Islet precursor cell (in vitro differentiated cells): ENCODE measurements at regions not wholly inside any gene's neighbourhood (a gene's known extent, or its start where the extent isn't known, plus 50 kb on each side); places are given as distances from the start of the nearest gene placed in this dataset.
"Not testable (repeated sequence)": the region's sequence is repeated elsewhere in the genome, so short reads cannot be mapped to it uniquely, and the experiment has no call there.

Experiments
- DNase-seq: peaks from one replicate; pipeline ENCODE4 v3.0.0-alpha.2; 2018

DNA sequence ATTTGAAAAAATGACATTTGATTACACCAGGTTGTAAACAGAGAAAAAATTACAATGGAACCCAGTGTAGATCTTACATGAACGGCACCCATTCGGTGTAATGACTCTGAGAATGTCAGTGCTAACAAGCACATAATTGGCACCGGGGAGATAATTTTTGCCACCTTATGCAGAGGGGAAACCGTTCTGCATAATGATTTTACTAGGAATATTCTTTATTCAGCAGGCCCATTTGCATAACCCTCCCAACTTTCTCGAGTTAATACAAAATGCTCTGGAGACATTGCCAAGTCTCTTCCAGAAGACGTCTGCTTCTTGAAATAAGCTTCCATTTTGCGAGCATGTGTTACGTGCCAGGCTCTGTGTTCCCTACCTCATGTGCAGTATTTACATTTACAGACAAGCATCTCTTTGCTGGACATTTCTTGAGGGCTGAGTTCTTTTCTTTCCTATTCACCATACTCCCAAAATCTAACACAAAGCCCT lies 275.8 kb downstream of the MIAT start:
- no peak for DNase-seq

DNA sequence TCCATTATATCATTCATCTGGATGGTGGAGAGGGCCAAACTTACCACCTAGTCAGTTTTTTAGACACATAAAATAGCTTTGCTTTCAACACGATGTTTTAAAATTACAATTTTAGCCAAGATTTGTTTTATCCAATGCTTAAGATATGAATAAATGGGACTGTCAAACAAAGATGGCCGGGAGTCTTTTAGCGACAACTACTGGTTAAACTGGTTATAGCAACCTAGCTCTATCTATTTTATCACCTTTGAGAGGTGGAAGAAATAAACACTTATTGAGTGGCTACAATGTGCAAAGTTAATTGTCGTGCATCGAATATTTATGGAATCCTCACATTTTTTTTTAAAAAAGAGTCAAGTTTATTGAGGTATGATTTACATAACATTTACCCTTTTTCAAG lies 279.8 kb downstream of the MIAT start:
- DNase-seq, result no peak

GRCh38 chr22:26939466-26939865 lies 282.1 kb downstream of the MIAT start:
- DNase-seq, result no peak

DNA sequence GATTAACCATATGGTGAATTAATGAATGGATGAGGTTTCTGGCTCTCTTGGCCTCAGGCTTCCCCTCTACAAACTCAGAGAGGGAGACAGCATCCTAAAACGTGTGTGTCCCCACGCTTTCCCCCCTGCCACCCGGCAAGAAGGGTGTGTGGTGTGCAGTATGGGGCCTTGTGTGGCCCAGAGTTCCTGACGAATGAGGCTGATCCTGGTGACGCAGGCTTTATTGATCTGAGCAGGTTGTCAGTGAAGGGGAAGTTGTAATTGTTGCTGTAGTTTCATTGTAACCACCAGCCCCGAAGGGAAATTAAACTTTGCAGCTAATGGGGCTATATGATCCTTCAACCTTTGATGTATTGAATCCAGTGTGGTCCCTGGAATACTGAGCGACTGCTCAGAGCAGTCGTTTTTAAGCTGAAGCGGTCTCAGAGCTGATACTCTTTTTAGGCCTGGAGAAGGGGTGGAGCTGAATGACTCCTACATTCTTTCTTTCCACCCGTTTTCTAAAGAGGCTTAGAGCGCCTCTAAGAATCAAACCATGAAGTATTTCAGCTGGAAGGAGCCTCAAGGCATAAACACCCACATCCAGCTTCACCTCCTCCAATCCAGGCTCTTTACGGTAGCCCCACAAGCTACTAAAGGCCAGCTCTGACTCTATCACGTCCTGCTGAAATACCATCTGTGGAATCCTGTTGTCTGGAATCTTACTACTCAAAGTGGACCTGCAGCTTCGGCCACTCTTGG lies 284.7 kb downstream of the MIAT start:
- DNase-seq, result peak; percentile 90

DNA sequence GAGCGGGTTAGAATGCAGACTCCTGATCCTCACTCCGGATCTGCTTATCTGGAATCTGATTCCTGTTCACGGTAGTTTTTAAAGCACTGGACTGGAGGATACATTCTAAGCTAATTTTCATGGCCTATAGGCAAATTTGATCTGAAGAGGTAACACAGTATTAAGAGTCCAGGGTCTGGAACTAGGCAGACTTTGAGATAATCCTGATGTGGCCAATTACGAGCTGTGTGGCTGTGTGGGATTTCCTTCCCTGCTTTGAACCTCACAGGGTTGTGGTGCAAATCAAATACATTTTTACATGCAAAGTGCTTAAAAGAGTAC lies 285.2 kb downstream of the MIAT start:
- DNase-seq, result no peak

DNA sequence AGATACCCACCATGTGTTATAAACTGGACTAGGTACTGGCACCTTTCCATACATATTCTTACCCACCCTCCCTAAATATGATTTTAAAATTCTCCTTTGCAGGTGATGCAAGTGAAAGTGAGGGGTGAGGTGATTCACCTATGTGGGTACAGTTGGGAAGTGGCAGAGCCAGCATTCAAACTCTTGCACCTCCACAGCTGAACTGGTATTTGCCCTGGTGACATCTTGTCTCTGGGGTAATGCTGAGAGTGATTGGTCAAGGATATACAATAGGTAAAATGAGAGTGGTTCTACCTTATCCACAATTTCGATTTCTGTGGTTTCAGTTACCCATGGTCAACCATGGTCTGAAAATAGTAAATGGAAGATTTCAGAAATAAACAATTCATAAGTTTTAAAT lies 288.2 kb downstream of the MIAT start:
- DNase-seq, result no peak

- peak; percentile 67 for DNase-seq
These were observed 291.8 kb downstream of the MIAT start for GRCh38 chr22:26949193-26949592.

DNA sequence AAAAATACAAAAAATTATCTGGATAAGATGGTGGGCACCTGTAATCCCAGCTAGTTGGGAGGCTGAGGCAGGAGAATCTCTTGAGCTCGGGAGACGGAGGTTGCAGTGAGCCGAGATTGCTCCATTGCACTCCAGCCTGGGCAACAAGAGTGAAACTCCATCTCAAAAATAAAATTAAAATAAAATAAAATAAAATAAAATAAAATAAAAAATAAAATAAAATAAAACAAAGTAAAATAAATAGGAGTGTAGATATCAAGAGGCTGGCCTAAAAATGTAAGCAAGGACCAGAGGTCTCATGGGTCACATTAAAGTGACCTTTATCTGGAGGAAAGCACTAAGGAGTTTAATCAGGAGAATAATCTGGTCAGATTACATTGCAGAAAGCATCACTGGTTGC lies 293.8 kb downstream of the MIAT start:
- DNase-seq, result not testable (repeated sequence)

- no peak for DNase-seq
These were observed 294.6 kb downstream of the MIAT start for GRCh38 chr22:26952004-26952403.

DNA sequence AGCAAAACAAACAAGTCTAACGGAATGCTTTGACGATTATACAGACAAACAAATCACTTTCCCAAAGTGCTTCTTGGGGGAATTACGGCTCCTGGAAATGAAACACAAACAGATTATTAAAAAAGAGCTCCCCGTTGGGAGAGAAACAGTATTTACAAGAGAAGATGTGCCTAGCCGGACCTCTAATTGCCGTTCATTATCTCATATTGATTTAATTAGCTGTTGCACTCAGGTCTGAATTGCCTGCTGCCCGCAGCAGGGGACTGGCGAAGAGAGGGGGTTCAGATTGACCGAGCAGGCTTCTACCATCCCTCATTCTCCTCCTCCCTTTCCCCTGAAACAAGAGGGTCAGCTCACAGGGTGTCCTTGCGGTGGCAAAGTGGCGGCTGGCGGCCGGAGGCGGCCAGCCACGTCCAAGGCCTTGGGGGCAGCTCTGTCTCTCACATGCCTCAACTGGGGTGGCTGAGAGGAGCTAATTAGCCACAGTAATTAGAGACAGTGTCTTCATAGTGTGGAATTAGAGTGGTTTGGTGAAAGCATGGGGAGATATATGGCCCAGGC lies 295.1 kb downstream of the MIAT start:
- DNase-seq, result no peak

DNA sequence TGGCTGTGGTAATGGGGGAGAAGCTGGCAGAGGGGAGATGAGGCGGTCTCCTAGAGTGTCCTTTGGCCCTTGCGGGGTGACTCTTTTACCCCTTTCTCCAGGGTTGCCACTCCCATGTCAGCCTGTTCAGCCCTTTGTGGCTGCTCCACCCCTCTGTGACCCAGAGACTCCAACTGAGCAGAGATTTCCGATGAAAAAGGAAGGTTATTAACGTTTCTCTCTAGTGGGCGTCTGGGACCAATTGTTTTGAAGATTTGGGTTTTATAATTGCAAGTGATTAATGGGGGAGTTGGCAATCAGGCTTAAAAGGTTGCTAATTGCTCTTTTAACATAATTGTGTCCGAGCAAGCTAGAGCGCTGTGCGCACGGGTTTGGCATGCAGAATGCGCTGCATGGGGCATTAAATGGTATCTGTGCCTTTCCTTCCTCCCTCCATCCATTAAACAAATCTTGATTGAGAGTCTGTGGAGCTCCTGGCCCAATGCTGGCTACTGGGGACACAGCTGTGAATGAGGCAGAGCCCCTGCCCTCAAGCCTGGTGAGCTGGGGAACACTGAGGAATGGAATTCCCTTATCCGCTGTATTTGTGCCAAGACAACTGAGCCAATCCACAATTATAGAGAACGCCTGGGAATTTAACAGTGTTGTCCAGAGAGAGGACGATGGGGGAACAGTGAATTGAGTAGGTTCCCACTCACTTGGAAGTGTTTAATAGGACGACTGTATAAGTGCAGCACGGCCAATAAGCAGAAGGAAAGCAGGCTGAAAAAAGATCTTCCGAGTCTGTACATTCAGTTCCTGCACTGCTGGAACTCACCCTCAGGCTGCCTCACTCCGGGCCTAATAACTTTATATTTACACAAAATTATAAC lies 295.9 kb downstream of the MIAT start:
- no peak for DNase-seq

GRCh38 chr22:26956371-26956770 lies 299.0 kb downstream of the MIAT start:
- DNase-seq, result no peak

DNA sequence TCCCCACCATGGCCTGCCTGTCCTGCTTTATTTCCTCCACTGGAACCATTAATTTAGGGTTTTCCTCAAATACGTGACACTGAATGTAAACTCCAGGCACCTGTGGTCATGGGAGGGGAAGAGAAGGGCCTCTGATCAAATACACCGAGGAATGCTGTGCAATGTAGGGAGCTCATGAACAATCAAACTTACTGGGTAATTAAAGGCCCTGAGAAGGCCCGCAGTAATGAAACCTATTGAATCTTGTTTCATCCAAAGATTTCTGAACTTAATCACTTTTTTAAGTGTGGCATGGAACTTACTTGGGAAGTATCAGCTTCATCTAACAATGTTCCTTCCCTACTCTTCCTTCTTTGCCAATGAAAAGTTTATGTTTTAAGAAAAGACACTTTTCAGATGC lies 299.8 kb downstream of the MIAT start:
- no peak for DNase-seq

DNA sequence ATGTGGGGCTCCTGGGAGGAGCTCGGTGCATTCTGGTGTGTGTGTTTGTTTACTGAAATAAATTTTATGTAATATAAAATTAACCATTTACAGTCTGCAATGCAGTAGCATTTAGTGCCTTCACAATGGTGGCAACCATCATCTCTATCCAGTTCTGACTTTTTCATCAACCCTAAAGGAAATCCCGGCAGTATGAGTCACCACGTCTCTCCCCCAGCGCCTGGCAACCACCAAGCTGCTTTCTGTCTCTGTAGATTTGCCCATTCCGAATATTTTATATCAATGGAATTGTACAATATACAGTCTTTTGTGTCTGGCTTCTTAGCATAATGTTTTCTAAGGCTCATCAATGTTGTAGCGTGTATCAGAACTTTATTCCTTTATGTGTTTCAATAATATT lies 300.5 kb downstream of the MIAT start:
- DNase-seq, result no peak

DNA sequence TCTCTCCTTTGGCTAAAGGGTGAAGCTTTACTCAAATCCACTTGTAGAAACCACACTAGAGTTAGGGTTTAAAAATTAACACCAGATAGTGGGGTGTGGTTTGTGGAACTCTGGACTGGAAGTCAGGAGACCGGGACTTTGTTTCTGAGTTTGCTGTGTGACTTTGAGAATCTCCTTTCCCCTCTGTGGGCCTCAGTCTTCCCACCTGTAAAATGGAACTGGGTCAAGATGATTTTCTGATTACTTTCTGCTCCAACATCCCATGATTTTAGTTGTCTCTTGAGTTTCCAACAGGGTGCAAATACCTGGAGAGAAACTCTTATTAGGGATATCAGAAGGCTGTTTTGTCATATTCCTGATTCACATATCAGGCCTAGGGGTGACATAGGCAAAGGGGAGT lies 301.0 kb downstream of the MIAT start:
- DNase-seq, result no peak

- no peak for DNase-seq
These were observed 307.3 kb downstream of the MIAT start for GRCh38 chr22:26964642-26965041.

- no peak for DNase-seq
These were observed 309.9 kb downstream of the MIAT start for GRCh38 chr22:26967282-26967681.

DNA sequence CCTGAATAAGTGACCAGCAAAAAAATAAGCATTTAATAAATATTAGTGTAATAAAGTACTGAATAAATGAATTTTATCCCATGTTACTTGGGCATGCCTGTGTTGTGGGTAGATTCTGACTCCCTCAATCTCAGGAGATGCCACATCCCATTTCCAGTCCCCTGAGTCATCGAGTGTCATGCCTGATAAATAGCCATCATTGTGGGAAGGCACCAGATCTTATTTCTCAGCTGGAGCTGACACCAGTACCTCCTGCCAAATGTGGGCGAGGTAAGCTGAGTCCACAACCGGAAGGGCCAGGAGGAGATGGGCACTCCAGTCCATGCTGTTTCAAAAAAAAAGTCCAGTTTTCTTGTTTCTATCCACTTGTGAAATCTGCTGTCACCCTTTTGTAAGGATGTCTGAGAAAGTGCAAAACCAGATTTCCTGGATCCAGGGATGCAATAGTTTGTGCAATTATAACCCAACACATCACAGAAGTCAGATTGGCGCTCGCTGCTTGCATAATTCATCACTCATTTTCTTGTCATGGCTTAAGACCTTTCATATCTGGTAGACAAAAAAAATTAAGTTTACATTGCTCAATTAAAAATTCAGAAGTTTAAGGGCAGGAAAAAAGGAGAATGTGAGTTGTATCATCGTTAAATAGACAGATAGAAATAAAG lies 311.6 kb downstream of the MIAT start:
- no peak for DNase-seq

DNA sequence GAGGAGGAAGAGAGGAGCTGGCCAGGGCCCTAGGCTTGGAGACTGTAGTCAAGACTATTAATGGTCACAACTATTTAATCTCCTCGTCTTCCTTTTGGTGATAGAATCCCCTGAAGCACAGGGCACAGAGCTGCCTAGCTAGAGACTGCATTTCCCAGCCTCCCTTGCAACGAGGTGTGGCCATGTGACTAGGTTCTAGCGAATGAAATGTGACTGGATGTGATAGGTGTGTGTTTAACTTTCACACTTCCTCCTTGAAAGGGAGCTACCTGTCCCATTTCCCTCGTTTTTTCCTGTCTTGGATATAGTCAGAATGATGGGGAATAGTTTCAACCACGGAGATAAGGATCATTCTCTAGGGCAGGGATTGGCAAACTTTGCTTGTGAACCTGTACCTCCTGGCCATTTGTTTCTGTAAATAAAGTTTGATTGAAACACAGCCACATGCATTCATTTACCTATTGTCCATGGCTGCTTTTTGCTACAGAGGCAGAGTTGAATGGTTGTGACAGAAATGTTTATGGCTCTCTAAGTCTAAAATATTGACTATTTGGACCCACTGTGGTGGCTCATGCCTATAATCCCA lies 313.5 kb downstream of the MIAT start:
- DNase-seq, result no peak

DNA sequence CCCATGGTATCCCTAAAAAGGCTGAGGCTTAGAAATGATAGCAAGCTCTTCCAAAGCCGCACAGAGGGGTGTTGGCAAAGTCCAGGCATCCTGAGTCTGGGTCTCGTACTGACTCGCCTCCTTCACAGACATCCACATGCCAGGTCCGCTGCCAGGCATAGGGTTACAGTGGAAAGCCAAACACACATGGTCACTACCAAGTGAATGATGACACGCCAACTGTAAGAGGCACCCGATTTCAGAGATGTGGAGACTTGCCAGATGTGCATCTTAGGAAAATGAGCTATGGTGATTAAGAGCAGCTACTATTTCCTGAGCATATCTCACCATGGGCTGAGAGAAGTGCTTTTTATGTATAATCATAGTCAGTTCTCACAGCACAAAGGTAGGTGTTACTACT lies 314.9 kb downstream of the MIAT start:
- DNase-seq, result no peak

DNA sequence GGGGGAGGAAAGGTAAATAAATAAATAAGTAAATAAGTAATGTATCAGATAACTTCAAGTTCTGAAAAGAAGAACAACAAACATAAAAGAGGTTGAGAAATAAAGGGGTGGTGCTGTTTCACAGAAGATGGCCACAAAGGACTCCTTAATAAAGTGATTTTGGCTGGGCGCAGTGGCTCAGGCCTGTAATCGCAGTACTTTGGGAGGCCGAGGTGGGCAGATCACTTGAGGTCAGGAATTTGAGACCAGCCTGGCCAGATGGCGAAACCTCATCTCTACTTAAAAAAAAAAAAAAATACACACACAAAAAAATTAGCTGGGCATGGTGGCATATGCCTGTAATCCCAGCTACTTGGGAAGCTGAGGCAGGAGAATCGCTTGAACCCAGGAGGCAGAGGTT lies 315.5 kb downstream of the MIAT start:
- DNase-seq, result not testable (repeated sequence)

- no peak for DNase-seq
These were observed 316.6 kb downstream of the MIAT start for GRCh38 chr22:26974034-26974433.
